22Rv1 (cell line): ENCODE measurements at regions not wholly inside any gene's neighbourhood (a gene's known extent, or its start where the extent isn't known, plus 50 kb on each side); places are given as distances from the start of the nearest gene placed in this dataset.

ENCODE experiments used
- ZFX ChIP-seq: fragments of 450-650 bp; IDR thresholded peaks from 2 replicates; pipeline ENCODE4 v1.6.1; 2017; ENCODE audit warnings: antibody characterized with exemption, borderline replicate concordance
- TF ChIP-seq, protein P1 (sequence below): fragments of 450-650 bp; IDR thresholded peaks from 2 replicates; pipeline ENCODE4 v1.5.1; 2017; ENCODE audit warnings: mild to moderate bottlenecking

DNA sequence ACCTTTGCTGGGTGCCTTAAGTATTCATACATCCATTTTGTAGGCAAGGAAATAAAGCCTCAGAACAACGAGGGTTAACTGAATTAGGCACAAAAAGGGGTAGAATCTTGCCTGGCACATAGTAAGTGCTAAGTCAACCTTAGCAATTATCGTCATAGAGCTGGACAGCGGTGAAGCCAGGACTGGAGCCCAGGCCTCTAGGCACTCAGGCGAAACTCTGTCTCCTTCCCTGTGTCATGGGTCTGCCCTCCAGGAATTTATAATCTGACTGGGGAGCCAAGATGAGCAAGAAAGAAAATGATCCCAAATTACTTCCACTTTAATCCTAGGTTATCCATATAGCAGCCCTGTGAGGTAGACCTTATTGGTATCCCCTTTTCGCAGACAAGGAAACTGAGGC is 61.4 kb downstream of the KATNIP start:
- TF ChIP-seq, protein P1, sequence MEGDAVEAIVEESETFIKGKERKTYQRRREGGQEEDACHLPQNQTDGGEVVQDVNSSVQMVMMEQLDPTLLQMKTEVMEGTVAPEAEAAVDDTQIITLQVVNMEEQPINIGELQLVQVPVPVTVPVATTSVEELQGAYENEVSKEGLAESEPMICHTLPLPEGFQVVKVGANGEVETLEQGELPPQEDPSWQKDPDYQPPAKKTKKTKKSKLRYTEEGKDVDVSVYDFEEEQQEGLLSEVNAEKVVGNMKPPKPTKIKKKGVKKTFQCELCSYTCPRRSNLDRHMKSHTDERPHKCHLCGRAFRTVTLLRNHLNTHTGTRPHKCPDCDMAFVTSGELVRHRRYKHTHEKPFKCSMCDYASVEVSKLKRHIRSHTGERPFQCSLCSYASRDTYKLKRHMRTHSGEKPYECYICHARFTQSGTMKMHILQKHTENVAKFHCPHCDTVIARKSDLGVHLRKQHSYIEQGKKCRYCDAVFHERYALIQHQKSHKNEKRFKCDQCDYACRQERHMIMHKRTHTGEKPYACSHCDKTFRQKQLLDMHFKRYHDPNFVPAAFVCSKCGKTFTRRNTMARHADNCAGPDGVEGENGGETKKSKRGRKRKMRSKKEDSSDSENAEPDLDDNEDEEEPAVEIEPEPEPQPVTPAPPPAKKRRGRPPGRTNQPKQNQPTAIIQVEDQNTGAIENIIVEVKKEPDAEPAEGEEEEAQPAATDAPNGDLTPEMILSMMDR: no peak
- no peak for TF ChIP-seq ZFX
